ENCODE measurements at regions not wholly inside any gene's neighbourhood (a gene's known extent, or its start where the extent isn't known, plus 50 kb on each side); places are given as distances from the start of the nearest gene placed in this dataset.

GRCh38 chr6:9116026-9116425, 680.7 kb upstream of the SLC35B3 start:
- H3K27me3 ChIP-seq: no peaks in the 10 kb centered on the region
- DNase-seq (ENCODE audit: low read depth in 1 of 2, low spot score in 1 of 2): peak in 1 of 2 donors; percentile 23
- no peak overlapping the region for H3K4me3 ChIP-seq
- no peaks in the 10 kb centered on the region for H3K4me1 ChIP-seq (ENCODE audit: low read depth)
- no peaks in the 10 kb centered on the region for H3K36me3 ChIP-seq
- no peaks in the 10 kb centered on the region for H3K9me3 ChIP-seq (ENCODE audit: low read depth)
- H3K27ac ChIP-seq: no peak overlapping the region
- no peak for TF ChIP-seq CTCF (IDR thresholded peaks at IDR 0.05; ENCODE audit: low read depth, low read length)

GRCh38 chr6:9112544-9112943, 677.2 kb upstream of the SLC35B3 start:
- no peak overlapping the region for H3K27ac ChIP-seq
- DNase-seq (ENCODE audit: low read depth in 1 of 2, low spot score in 1 of 2): no peak

GRCh38 chr6:9103876-9104521, 668.7 kb upstream of the SLC35B3 start:
- Histone ChIP-seq H3K36me3 (no peaks in the 10 kb centered on the region), H3K9me3 (ENCODE audit: low read depth) (no peaks in the 10 kb centered on the region), H3K4me3 (no peak overlapping the region), H3K4me1 (ENCODE audit: low read depth) (no peaks in the 10 kb centered on the region), H3K27me3 (no peaks in the 10 kb centered on the region), H3K27ac (no peak overlapping the region)
- TF ChIP-seq CTCF (IDR thresholded peaks at IDR 0.05; ENCODE audit: low read depth, low read length): no peak
- no peak for DNase-seq (ENCODE audit: low read depth in 1 of 2, low spot score in 1 of 2)

More at GRCh38 chr6:9112544-9112943, 677.2 kb upstream of the SLC35B3 start:
- no peaks in the 10 kb centered on the region for H3K9me3 ChIP-seq (ENCODE audit: low read depth)
- no peaks in the 10 kb centered on the region for H3K27me3 ChIP-seq
- H3K4me1 ChIP-seq (ENCODE audit: low read depth): no peaks in the 10 kb centered on the region
- no peak for TF ChIP-seq CTCF (IDR thresholded peaks at IDR 0.05; ENCODE audit: low read depth, low read length)
- no peak overlapping the region for H3K4me3 ChIP-seq
- no peaks in the 10 kb centered on the region for H3K36me3 ChIP-seq

- Histone ChIP-seq H3K36me3 (no peaks in the 10 kb centered on the region), H3K9me3 (ENCODE audit: low read depth) (no peaks in the 10 kb centered on the region), H3K4me1 (ENCODE audit: low read depth) (no peaks in the 10 kb centered on the region), H3K4me3 (no peak overlapping the region), H3K27ac (no peak overlapping the region), H3K27me3 (no peaks in the 10 kb centered on the region)
- TF ChIP-seq CTCF (IDR thresholded peaks at IDR 0.05; ENCODE audit: low read depth, low read length): no peak
- no peak for DNase-seq (ENCODE audit: low read depth in 1 of 2, low spot score in 1 of 2)
Measured at GRCh38 chr6:9101920-9102319, 666.6 kb upstream of the SLC35B3 start.

- H3K27me3 ChIP-seq: no peaks in the 10 kb centered on the region
- no peak overlapping the region for H3K27ac ChIP-seq
- no peaks in the 10 kb centered on the region for H3K4me1 ChIP-seq (ENCODE audit: low read depth)
- H3K9me3 ChIP-seq (ENCODE audit: low read depth): no peaks in the 10 kb centered on the region
- no peak overlapping the region for H3K4me3 ChIP-seq
- TF ChIP-seq CTCF (IDR thresholded peaks at IDR 0.05; ENCODE audit: low read depth, low read length): no peak
- no peak for DNase-seq (ENCODE audit: low read depth in 1 of 2, low spot score in 1 of 2)
- no peaks in the 10 kb centered on the region for H3K36me3 ChIP-seq
Measured at GRCh38 chr6:9100869-9101580, 665.7 kb upstream of the SLC35B3 start.
